ENCODE measurements at regions not wholly inside any gene's neighbourhood (a gene's known extent, or its start where the extent isn't known, plus 50 kb on each side); places are given as distances from the start of the nearest gene placed in this dataset.

DNA sequence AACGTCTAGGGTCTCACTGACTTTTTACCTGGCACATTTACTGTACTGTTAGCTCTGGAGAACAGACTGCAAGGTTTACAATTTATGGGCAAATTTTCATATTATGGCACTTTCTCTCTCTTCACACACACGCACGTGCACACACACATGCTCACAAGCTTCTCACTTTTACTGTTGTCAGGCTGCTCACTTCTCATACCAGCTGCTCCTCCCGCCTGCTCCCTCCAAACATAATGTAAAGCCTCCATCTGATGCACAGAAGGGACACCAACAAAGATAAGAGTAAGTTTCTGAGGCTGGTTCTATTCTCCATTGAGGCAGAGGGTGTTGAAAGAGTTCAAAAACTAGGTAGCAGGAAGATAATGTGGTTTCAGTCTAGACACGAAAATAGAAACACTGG, 128.9 kb upstream of the DCLK2 start:
- DNase-seq (ENCODE audit: low read depth, low spot score) (no peak), ATAC-seq (no peak)
- in situ Hi-C loops (cut with HindIII; ENCODE audit: low pct_unique_long_range_greater_than_20kb, low sequenced_read_pairs) (no loop called here), intact Hi-C loops (cut with micrococcal nuclease; ENCODE audit: unreplicated experiment) (no loop called here)
- Histone ChIP-seq H3K4me1 (ENCODE audit: control insufficient read depth, insufficient read depth, low read length) (no peaks in the 10 kb centered on the region), H3K27me3 (ENCODE audit: control insufficient read depth, insufficient read depth, low read length) (no peaks in the 10 kb centered on the region), H3K4me3 (ENCODE audit: low read depth in 2 of 2, low read length in 2 of 2) (no peak overlapping the region), H3K36me3 (ENCODE audit: control insufficient read depth, insufficient read depth, low read length) (no peaks in the 10 kb centered on the region), H3K9me3 (ENCODE audit: control insufficient read depth, insufficient read depth, low read depth, low read length) (no peaks in the 10 kb centered on the region), H3K27ac (ENCODE audit: low read length) (no peak overlapping the region)
- POLR2A ChIA-PET = no interaction called here
- no TSS peak for BruUV-seq (replicated peaks)
- TF ChIP-seq, protein P1, sequence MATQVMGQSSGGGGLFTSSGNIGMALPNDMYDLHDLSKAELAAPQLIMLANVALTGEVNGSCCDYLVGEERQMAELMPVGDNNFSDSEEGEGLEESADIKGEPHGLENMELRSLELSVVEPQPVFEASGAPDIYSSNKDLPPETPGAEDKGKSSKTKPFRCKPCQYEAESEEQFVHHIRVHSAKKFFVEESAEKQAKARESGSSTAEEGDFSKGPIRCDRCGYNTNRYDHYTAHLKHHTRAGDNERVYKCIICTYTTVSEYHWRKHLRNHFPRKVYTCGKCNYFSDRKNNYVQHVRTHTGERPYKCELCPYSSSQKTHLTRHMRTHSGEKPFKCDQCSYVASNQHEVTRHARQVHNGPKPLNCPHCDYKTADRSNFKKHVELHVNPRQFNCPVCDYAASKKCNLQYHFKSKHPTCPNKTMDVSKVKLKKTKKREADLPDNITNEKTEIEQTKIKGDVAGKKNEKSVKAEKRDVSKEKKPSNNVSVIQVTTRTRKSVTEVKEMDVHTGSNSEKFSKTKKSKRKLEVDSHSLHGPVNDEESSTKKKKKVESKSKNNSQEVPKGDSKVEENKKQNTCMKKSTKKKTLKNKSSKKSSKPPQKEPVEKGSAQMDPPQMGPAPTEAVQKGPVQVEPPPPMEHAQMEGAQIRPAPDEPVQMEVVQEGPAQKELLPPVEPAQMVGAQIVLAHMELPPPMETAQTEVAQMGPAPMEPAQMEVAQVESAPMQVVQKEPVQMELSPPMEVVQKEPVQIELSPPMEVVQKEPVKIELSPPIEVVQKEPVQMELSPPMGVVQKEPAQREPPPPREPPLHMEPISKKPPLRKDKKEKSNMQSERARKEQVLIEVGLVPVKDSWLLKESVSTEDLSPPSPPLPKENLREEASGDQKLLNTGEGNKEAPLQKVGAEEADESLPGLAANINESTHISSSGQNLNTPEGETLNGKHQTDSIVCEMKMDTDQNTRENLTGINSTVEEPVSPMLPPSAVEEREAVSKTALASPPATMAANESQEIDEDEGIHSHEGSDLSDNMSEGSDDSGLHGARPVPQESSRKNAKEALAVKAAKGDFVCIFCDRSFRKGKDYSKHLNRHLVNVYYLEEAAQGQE (IDR thresholded peaks at IDR 0.05; ENCODE audit: insufficient read depth in 1 of 2, low read depth in 2 of 2, low read length in 1 of 2) = no peak
- TF ChIP-seq TCF7L2 (IDR thresholded peaks at IDR 0.05; ENCODE audit: low read depth, low read length) (no peak), POLR2AphosphoS5 (IDR thresholded peaks at IDR 0.05; ENCODE audit: low read depth, low read length) (no peak), SIN3A (IDR thresholded peaks at IDR 0.05; ENCODE audit: borderline replicate concordance, insufficient read depth, low read depth, low read length) (no peak)
- TF ChIP-seq, protein P2, sequence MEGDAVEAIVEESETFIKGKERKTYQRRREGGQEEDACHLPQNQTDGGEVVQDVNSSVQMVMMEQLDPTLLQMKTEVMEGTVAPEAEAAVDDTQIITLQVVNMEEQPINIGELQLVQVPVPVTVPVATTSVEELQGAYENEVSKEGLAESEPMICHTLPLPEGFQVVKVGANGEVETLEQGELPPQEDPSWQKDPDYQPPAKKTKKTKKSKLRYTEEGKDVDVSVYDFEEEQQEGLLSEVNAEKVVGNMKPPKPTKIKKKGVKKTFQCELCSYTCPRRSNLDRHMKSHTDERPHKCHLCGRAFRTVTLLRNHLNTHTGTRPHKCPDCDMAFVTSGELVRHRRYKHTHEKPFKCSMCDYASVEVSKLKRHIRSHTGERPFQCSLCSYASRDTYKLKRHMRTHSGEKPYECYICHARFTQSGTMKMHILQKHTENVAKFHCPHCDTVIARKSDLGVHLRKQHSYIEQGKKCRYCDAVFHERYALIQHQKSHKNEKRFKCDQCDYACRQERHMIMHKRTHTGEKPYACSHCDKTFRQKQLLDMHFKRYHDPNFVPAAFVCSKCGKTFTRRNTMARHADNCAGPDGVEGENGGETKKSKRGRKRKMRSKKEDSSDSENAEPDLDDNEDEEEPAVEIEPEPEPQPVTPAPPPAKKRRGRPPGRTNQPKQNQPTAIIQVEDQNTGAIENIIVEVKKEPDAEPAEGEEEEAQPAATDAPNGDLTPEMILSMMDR (IDR thresholded peaks at IDR 0.05) = no peak
- CTCF ChIA-PET = no interaction called here

DNA sequence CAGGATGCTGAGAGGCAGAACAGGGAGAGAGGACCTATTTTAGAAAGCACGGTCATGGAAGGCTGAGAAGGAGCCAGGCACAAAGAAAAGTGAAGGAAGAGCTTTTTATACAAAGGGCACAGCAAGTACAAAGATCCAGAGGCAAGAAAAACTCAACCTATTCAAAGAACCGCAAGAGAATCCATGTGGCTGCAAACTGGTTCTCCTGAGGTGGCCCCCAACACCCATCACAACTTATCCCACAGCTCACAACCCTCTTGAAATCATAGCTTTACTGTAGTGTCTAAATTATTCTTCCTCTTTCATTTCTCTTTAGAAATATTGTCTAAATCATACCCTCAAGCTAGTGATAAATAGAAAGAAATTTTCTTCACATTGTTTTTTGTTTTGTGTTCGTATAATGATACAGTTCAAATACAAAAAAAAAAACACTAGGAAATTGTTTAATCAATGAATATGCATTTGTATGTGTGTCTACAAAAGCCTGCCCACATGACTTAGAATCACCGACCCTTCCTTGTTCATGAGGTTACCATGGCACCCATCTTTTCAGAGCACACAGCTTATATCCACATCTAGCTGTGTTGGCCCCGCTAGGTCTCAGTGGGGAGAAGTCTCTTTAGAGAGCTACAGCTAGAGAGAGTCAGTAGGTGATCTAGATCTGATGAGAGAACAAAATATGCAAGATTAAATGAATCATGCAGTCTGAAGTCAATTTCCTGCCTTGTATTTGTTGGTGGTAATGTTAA, 126.9 kb upstream of the DCLK2 start:
- ChIA-PET CTCF (no interaction called here), POLR2A (interaction anchor here (0.6 kb wide), 1 partner anchor 168 kb away, joined by 4 read pairs; no protein-coding TSS in a partner anchor)
- Histone ChIP-seq H3K27me3 (ENCODE audit: control insufficient read depth, insufficient read depth, low read length) (no peaks in the 10 kb centered on the region), H3K4me3 (ENCODE audit: low read depth in 2 of 2, low read length in 2 of 2) (no peak overlapping the region), H3K4me1 (ENCODE audit: control insufficient read depth, insufficient read depth, low read length) (no peaks in the 10 kb centered on the region), H3K27ac (ENCODE audit: low read length) (no peak overlapping the region), H3K36me3 (ENCODE audit: control insufficient read depth, insufficient read depth, low read length) (no peaks in the 10 kb centered on the region), H3K9me3 (ENCODE audit: control insufficient read depth, insufficient read depth, low read depth, low read length) (no peaks in the 10 kb centered on the region)
- TF ChIP-seq, protein P1 (IDR thresholded peaks at IDR 0.05; ENCODE audit: insufficient read depth in 1 of 2, low read depth in 2 of 2, low read length in 1 of 2) = no peak
- TF ChIP-seq TCF7L2 (IDR thresholded peaks at IDR 0.05; ENCODE audit: low read depth, low read length) = no peak
- no peak for TF ChIP-seq SIN3A (IDR thresholded peaks at IDR 0.05; ENCODE audit: borderline replicate concordance, insufficient read depth, low read depth, low read length)
- TF ChIP-seq, protein P2 (IDR thresholded peaks at IDR 0.05) = no peak
- no peak for TF ChIP-seq POLR2AphosphoS5 (IDR thresholded peaks at IDR 0.05; ENCODE audit: low read depth, low read length)
- no peak for DNase-seq (ENCODE audit: low read depth, low spot score)
- intact Hi-C loops (cut with micrococcal nuclease; ENCODE audit: unreplicated experiment) (no loop called here), in situ Hi-C loops (cut with HindIII; ENCODE audit: low pct_unique_long_range_greater_than_20kb, low sequenced_read_pairs) (no loop called here)
- no TSS peak for BruUV-seq (replicated peaks)
- no peak for ATAC-seq

Measured in Panc1 (cell line).